ENCODE measurements at regions not wholly inside any gene's neighbourhood (a gene's known extent, or its start where the extent isn't known, plus 50 kb on each side); places are given as distances from the start of the nearest gene placed in this dataset.

DNA sequence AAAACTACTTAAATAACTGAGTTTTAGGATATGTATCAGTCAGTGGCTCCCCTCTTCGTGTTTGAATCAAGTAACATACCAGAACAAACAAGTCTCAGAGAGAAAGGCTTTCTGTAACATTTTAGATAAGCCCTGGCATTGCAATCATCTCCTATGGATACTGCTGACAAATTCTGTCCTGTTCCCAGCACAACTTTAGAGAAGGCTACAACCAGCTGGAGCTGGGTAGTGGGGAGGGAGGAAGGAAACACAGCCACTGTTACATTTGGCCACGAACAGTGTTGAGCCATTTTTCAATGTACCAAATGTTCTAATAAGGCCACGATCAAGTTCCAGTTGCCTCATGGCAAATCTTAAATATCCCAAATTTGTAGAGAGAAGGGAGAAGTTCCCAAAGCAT is 511.8 kb upstream of the WWC1 start:
- DNase-seq, result no peak

DNA sequence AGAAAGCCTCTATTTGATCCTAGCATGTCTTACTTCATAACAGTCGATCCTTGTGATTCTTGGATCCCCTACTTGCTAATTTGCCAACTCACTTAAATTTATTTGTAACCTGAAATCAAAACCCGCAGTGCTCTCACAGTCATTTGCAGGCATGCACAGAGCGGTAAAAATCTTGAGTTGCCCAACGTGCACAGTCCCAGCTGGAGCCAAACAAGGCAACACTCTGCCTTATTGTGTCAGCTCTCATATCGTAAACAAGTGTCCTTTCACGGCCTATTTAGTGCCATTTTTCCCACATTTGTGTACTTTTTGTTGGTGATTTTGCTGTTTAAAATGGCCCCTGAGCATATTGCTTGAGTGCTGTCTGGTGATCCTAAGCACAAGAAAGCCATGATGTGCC is 511.3 kb upstream of the WWC1 start:
- no peak for DNase-seq

DNA sequence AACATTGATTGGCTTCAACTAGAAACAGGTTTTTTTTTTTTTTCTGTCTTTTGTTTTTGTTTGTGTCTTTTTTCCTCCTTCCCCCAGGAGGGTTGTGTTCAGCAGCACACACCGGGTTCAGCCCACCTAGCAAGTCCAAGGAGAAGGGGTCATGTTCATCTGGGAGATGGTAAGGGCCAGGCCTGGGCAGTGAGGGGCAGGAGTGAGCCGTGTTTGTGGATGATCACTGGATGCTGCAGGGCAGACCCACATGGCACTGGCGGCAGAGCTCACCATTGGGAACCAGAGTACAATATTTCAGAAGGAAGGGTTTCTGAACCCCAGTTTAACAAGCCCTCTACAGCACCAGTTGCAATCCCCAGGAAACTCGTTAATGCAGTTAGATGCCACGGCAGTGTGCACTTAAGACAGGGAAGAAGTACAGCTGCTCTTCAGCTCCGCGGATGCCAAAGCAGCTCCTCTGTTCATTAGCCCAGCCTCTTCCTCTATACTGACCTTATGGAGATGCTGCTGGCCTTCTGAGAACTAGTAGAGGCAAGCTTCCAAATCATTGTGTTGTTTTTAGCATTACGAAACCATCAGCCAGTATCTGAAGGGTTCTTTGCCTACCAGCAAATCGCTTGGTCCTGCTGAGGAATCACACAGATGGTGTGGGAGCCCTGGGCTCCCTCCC is 508.2 kb upstream of the WWC1 start:
- DNase-seq, result no peak

GRCh38 chr5:167785106-167785505 is 506.3 kb upstream of the WWC1 start:
- DNase-seq, result no peak

DNA sequence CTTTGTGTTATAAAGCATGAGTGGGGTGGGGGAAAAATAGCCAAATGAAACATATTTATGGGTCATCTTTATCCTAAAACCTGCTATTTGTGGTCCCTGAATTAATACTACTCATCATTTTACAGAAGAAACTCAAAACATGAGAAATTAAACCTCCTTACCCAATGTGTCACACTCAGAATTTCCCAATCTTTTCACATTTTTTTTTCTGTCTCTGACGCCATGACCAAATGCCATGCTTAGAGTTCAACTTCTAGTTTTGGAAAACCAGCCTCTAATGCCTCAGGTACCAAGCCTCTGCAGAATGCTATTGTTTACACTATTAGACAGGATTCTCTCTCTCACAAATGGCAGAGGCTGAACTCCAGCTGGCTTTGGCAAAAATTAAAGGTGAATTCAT is 505.5 kb upstream of the WWC1 start:
- no peak for DNase-seq

- DNase-seq, result no peak
Measured at GRCh38 chr5:167786871-167787578, 504.4 kb upstream of the WWC1 start.

GRCh38 chr5:167790045-167790444 is 501.4 kb upstream of the WWC1 start:
- no peak for DNase-seq

GRCh38 chr5:167790462-167791260 is 500.8 kb upstream of the WWC1 start:
- DNase-seq, result no peak

DNA sequence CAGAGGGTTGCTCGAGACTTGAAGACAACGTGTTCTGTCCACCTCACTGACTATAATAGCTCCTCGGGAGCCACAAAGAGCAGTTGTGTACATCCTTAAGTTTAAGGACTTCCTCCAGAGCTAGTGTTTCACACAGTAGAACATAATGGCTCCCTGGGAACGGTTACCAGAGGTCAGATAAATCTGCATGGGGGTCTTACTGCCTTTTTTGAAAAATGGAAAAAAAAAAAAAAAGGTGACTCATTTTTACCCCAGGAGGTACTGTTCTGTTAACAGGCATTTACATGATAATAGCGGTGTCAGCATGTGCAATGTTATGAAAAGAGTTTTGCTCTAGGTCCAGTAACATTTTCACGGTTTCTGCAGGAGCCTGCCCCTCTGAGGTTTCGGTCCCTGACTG is 498.9 kb upstream of the WWC1 start:
- no peak for DNase-seq

- no peak for DNase-seq
Measured at GRCh38 chr5:167793700-167794099, 497.7 kb upstream of the WWC1 start.

DNA sequence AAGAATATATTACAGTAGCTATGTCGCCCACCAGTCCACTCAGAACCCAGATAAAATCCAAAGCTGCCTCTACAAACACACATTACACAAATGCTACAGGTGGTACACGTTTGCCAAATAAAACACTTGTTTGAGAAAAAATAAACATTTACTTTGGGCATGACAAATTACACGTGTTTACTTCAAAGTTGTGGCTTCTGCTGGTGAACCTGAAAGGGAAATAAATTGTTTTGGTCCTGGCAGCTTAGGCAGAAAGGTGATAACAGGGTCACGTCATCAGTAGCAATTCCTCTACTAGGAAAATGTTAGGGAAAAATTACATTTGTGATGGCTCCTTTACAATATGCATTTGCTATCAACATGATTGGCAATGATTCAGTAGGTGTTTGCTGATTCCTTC is 497.3 kb upstream of the WWC1 start:
- no peak for DNase-seq

DNA sequence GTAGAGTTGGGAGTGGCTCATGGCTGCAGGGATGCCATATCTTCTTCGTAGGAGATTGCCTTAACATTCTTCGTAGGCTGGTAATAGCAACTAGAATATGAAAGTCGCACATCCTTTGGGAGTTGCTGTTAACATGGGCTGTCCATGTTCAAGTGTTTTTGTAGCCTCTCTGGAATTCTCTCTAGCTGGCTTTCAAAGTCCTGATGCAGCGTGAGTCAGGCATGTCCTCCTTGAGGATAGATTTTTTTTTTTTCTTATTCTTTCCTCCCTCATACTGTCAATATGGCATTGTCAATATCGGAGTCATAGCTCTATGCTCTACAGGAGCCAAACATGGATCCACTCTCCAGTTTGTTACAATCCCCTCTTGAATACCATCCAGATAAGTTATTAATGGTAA is 494.8 kb upstream of the WWC1 start:
- no peak for DNase-seq

GRCh38 chr5:167797933-167798332 is 493.5 kb upstream of the WWC1 start:
- no peak for DNase-seq

DNA sequence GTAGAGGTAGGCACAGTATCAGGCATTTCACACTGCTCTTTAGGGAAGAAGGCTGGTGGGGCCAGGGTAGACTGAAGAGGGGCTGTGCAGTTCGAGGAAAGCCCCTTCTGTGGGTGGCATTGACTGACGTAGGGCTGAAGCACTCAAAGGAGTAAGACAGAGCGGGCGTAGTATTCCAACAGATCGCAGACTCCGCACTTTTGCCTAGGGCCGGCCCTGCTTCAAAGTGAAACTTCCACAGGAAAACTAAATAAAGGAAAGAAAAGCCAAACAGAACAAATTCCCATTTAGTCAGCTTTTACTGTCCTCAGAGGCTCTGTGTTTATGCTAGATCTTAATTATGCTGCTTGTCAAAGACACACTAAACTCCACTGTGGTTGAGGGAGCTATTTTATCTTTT is 493.0 kb upstream of the WWC1 start:
- DNase-seq, result no peak

DNA sequence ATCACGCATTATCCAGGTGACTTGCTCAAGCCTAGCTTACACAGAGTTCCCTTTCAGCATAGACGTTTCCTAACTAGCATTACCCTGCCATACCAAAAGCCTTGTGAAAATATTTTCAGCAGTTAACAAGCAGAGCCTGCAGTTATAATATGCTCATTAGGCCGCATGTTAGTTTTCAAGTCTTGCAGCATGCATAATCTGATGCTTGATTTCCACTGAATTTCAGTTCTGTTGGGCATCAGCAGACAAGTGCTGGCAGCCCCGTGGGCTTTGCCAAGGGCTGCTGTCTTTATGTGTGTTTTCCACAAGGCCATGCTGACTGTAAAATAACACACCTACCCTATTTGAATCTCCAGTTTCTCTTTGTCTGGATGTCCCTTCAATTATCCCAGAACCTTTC is 491.0 kb upstream of the WWC1 start:
- no peak for DNase-seq

GRCh38 chr5:167801999-167802398 is 489.4 kb upstream of the WWC1 start:
- DNase-seq, result no peak

GRCh38 chr5:167802755-167803431 is 488.6 kb upstream of the WWC1 start:
- DNase-seq, result no peak

DNA sequence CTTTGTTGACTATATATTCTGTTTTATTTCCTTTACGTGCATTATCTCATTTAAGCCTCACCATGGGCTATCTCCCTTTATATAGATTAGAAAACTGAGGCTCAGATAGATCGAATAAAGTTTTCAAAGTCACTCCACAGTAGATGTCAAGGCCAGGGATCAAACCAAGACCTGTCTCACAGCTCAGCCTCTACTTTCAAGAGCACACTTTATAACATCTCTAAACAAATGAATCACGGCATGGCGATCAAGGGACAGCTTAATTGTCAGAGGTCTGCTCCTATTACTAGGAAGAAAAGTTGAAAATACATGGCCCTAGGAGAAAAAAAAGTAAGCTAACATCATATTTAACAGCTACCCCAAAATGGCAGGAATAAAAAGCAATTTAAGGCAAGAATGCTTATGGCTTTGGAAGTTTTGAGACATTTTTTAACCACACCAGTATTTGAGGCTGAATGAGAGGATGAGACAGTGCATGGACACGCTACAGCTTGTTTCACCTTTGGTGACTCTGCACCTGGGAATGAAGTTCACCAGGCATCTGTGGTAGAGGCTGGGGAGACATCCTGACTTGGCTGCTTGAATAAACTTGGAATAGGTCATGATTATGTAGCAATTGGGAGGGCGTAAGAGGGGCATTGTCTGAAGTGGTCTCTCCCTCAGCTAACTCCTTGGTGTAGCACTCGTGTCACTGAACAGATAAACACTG is 486.8 kb upstream of the WWC1 start:
- DNase-seq, result no peak

GRCh38 chr5:167810573-167810972 is 480.9 kb upstream of the WWC1 start:
- DNase-seq, result no peak

DNA sequence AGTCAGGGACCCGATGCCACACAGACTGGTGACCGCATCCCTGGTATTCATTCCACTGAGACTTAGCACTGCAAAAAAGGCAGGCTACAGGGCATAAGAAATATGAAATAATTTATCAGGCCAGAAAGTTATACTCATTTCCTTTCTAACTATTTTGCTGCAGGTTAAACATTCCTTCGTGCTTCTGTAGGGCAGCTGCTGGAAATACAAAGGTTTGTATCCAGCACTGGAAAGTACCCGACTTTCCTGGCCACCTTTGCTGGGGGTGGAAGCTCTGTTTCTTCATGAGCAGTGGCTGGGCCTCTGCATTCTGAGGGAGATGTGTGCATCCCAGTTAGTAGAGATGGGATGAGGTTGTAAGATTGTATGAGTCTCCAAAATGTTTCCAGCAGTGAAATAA is 478.6 kb upstream of the WWC1 start:
- no peak for DNase-seq

DNA sequence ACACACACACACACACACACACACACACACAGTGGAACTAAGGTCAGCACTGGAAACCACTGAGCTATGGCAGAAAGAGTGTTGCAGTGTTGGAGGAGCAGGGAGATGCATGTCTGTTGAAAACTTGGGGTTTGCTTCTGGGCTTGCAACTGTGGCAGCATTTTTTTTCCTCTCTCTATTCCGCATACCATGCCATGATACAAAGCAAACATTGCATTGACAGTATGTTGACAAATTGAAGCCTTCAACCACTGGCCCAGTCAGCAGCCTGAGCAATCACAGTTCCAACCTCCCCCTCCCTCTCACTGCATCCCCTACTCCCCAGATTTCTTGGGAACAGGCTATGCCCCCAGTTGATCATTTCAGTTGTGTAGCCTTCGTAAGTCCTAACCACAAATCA is 478.1 kb upstream of the WWC1 start:
- DNase-seq, result no peak

DNA sequence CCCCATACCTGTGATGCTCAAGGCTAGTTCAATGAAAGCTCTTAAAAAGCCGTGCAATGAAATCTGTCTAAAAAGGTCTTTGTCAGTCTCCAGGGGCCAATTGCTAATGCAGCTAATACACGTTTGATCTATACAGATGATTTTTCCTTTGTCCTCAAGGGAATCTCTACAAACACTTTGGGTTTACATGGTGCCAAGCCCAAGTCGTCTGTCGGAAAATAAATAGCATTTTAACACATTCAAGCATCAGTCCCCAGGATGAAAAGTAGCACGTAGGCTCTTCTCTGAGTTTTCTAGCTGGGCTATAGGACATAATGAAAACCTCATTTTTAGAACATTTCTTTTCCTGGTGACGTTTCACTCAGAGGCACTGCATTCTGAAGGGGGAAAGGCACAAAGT is 477.4 kb upstream of the WWC1 start:
- no peak for DNase-seq

DNA sequence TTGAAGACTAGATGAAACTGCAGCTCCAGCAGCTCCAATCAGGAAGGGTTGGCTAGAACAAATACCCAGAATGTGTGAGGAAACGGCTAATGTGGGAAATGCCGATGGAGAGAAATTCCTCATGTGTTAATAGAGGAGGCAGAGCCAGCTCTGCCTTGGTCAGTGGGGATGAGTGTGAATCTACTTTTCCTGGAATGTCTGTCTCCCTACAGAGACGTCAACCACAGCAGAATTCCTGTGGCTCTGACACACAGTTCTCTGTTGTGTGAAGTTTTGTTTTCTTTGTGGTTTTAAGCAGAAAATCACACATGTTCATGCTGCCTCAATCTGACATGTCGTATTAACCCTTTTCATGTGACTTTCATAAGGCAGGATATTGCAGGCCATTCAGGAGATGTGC is 476.6 kb upstream of the WWC1 start:
- no peak for DNase-seq
